NCI-H146 treated with DMSO at 0.1 percent for 48 hours (cell line): ENCODE measurements at regions not wholly inside any gene's neighbourhood (a gene's known extent, or its start where the extent isn't known, plus 50 kb on each side); places are given as distances from the start of the nearest gene placed in this dataset.

Source experiments
- DNase-seq: peaks from one replicate; lab custom pipeline; 2025; ENCODE audit not compliant: unreplicated experiment; lab: John Stamatoyannopoulos, UW

GRCh38 chr2:7983451-7983850 lies 698.4 kb upstream of the ID2 start:
- DNase-seq = no peak

GRCh38 chr2:7983912-7984311 lies 697.9 kb upstream of the ID2 start:
- no peak for DNase-seq

- DNase-seq = no peak
Observed at GRCh38 chr2:7984693-7985353, 697.0 kb upstream of the ID2 start.

DNA sequence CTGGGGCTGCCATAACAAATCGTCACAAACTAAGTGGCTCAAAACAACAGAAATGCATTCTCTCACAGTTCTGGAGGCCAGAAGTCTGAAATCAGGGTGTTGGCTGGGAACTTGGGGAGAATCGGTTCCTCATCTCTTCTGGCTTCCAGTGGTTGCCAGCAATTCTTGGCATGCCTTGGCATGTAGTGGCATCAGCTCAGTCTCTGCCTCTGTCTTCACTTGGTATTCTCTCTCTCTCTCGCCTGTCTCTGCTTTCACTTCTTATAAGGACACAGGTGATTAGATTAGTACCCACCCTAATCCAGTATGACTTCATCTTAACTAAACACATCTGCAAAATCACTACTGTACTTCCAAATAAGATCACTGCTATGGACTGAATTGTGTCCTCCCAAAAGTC lies 695.4 kb upstream of the ID2 start:
- no peak for DNase-seq

GRCh38 chr2:7987992-7988391 lies 693.9 kb upstream of the ID2 start:
- DNase-seq = no peak

DNA sequence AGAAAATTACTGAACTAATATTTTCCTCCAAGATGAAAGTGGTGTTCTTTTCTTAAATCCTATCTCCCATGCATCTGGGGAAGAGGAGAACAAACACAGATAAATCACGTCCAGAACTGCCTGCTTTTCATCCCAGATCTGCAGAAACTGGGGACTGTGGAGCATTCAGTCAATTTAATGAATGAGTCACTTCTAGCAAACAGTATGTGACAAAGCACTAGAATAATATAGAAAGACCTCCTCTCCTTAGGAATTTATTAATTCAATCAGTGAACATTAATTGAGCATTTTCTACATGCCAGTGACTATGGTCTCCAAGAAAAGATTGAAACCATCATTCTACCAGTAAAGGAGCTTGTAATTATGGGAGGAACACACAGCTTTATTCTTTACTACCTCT lies 693.4 kb upstream of the ID2 start:
- DNase-seq = no peak

DNA sequence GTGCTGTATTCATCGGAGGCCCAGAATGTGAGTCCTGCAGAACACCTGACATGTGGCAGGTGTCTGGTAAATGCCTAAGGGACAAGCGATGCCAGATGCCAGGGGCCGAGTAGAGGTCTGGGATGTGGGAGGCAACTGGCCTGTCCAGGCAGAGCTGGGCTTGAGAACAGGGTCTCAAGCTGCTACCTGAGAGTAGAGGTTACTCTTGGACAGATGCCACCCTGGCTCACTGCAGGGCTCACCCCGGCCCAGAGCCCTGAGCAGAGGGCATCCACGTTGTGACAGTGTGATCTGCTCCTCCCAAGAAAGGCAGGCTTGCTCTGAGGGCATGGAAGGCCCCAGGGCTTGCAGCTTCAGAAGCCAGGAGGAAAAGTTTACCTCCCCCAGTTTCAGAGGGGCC lies 692.0 kb upstream of the ID2 start:
- DNase-seq = no peak

DNA sequence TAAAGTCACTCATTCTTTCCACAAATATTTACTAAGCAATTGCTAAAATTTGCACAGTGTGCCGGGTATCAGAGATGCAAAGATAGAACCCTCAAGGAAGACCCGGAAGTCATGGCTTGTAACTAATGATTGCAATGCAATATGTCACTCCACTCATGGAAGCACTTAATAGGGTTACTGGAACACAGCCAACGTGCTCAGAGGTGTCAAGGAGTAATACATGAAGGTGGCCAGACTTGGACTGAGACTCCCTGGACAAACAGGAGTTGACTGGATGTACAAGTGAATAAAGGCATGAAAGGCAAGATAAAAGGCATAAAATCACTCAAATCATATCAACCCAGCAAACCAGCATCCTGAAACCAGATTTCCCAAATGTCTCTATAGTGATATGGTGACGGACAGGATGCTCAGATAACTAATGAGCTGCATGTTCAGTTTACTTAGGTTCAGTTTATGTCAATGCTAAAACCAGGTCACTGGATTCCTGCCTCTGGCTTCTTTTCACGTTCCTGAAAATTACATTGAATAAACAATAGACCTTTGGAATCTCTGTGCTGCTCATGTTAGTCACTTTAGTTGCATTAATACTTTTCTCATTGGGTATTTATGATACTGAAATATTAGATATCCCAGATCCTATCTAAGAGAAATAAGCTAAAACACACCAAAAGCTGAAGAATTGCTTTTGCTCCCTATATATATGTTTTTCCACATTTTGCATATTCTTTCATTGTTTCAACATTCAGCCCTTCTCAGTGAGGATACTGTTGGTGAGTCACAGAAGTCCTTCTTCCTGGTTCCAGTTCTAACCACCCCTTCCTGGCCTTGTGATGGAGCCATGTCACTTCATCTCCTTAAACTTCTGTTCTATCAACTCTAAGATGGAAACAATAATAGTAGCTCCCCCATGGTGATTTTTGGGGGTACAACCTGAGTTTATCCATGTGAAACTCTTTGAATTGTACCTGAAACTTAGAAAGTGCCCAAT lies 688.9 kb upstream of the ID2 start:
- no peak for DNase-seq

GRCh38 chr2:7994397-7994951 lies 687.4 kb upstream of the ID2 start:
- no peak for DNase-seq

DNA sequence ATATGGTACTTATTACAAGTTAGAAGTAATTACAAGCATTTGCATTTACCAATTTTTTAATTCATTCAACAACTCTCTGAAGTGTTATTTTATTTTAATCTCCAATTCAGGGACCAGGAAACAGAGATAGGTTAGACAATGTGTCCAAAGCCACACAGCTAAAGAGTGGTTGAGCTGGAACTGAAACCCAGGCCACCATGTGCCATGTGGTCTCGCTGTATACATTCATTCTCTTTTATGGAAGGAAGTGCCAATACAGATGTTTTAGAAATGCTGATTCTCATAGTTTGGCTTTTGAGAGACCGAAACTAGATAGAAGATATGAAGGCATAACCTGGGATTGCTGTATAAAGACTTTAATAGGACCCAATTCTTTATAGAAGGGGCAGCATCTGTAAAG lies 684.6 kb upstream of the ID2 start:
- DNase-seq = no peak

DNA sequence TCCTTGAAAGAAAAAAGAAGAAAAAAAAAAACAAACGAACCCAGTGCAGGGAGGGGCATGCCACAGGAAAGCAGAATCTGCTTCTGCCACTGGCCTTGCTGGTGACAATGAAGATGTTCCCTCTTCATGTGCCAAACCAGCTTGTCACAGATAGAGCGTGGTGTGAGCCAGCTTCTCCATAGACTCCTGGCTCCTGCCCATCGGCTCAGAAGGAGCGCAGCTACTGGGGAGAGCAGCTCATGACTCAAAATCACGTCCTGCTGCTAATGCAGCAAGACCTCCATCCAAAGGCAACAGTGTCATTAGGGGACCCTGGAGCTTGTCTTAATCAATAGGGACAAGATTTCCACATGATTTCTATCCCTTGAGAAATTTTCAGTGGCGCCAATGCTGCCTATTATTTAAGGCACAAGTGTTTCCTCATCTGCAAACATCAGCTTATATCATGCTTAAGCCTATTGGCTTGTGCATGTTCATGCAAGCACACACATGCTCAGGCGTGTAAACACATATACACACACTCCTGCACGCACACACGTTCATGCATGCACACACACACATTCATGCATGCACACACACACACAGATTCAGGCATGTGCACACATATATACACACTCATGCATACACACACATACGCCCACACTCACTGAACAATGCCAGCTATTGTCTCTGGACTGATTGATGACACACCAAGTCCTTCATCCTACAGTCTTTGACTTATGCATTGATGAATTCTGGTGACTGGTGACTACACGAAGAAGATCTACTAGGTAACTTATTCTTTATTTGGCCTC lies 682.0 kb upstream of the ID2 start:
- DNase-seq = no peak

DNA sequence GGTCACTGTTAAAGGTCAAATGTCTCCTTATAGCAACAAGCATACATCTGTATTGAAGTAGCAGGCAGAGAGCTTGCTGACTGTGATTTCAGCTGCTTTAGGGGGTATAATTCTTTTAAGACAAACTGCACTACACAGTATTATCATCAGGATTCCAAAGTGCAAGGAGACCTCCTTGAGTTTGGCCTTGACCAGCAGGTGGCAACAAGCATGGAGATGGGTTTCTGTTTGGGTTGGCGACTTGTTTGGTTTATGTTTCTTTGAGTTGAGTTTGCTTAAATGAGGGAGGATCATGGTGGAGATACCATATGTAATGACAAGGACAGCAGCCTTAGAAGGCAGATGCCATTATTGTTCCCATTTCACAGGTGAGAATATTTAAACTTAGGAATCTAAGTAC lies 681.0 kb upstream of the ID2 start:
- DNase-seq = no peak

GRCh38 chr2:8002765-8003393 lies 679.0 kb upstream of the ID2 start:
- no peak for DNase-seq

- no peak for DNase-seq
Observed at GRCh38 chr2:8003462-8004075, 678.3 kb upstream of the ID2 start.

GRCh38 chr2:8004250-8004681 lies 677.6 kb upstream of the ID2 start:
- no peak for DNase-seq

DNA sequence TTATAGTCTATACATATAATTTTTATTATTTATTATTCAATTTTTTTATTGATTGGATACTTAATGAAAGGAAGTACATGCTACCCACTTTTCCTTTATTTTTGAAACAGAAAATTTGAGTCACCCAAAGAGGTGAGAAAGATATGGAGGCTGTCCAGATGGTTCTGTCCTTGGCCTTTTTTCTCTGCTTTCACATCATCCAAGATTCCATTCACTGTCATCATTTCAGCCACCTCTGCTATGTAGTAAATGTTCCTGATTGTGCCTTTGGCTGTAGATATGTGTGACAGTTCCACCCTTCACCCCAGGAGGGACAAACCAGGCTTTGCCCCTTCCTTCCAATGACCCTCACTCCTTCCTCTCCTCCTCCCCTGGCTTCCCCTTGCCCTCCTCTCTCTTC lies 675.7 kb upstream of the ID2 start:
- no peak for DNase-seq

DNA sequence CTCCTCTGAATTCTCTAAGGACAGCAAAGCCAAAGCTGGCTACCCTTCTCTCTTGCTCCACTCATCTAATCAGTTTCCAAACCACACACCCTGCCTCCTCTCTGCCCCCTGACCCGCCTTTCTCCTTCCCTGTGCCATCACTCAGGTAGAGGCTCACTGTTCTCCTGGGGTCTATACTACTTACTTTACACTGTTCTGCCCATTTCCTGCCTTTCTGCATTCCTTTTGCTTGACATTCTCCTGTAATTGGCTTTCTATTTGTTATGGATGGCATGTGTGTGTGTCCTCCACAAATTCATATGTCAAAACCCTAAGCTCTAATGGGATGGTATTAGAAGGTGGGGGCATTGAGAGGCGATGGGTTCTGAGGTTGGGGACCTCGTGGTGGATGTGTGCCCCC lies 675.2 kb upstream of the ID2 start:
- DNase-seq = no peak

GRCh38 chr2:8009010-8009597 lies 672.8 kb upstream of the ID2 start:
- no peak for DNase-seq

DNA sequence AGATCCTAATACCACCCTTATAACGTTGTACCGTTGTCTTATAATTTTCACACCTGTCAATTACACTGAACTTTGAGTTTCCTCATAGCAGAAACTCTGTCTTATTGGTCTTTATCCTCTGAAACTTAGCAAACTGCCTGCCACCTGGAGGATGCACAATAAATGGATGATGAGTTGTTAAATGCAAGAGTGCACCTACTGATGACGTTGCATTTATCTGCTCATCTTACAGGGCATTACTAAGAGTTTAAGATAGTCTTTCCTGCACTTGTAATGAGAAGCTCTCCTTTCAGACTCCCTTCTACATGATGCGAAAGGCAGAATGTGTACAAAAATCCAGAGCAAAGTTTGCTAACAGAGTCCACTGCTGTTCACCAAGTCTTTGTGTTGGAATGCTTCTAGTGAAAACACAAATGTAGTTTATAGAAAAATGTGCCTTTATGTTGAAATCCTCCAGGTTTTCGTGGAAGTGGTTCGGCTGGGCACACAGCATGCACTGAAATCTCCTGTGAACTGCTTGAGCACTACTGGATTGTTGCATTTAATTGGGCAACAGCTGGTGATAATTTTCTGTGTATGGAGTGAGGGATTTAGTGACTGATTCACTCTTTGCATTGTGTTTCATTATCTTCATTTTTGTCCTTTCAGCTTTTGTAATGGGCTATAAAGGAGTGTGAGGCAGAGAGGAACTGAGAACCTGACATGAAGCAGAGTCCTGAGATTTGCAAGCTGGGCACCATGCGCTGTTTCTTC lies 665.8 kb upstream of the ID2 start:
- no peak for DNase-seq
